ENCODE measurements at regions not wholly inside any gene's neighbourhood (a gene's known extent, or its start where the extent isn't known, plus 50 kb on each side); places are given as distances from the start of the nearest gene placed in this dataset.

DNA sequence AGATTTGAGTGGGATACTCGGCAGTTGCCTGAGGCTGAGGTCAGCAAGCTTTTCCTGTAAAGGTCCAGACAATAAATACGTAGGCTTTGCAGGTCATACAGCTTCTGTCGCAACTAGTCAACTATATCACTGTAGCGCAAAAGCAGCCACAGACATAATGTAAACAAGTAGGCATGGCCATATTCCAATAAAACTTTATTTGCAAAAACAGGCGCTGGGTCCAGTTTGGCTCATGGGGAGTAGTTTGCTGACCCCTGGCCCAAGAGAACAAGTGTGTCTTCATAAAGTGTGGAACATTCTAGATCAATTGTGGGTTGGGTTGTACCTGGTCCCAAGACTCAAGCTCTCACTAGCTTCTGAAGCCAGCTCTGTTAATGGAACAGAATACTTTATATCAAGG is 78.8 kb downstream of the MIS18A start:
- TF ChIP-seq, protein P1, sequence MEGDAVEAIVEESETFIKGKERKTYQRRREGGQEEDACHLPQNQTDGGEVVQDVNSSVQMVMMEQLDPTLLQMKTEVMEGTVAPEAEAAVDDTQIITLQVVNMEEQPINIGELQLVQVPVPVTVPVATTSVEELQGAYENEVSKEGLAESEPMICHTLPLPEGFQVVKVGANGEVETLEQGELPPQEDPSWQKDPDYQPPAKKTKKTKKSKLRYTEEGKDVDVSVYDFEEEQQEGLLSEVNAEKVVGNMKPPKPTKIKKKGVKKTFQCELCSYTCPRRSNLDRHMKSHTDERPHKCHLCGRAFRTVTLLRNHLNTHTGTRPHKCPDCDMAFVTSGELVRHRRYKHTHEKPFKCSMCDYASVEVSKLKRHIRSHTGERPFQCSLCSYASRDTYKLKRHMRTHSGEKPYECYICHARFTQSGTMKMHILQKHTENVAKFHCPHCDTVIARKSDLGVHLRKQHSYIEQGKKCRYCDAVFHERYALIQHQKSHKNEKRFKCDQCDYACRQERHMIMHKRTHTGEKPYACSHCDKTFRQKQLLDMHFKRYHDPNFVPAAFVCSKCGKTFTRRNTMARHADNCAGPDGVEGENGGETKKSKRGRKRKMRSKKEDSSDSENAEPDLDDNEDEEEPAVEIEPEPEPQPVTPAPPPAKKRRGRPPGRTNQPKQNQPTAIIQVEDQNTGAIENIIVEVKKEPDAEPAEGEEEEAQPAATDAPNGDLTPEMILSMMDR (IDR thresholded peaks at IDR 0.05): no peak
- TF ChIP-seq POLR2A (IDR thresholded peaks at IDR 0.05): no peak
